NCI-H2107 treated with DMSO at 0.1 percent for 48 hours (cell line): ENCODE measurements at regions not wholly inside any gene's neighbourhood (a gene's known extent, or its start where the extent isn't known, plus 50 kb on each side); places are given as distances from the start of the nearest gene placed in this dataset.

ENCODE experiments used
- DNase-seq: peaks from one replicate; lab custom pipeline; 2025; ENCODE audit not compliant: unreplicated experiment; lab: John Stamatoyannopoulos, UW

GRCh38 chr14:73800970-73801515, 50.6 kb upstream of the PTGR2 start:
- DNase-seq = no peak

GRCh38 chr14:73797543-73798265, 53.9 kb upstream of the PTGR2 start:
- DNase-seq = no peak

- no peak for DNase-seq
Observed at GRCh38 chr14:73796893-73797542, 54.6 kb upstream of the PTGR2 start.

GRCh38 chr14:73796415-73796814, 55.2 kb upstream of the PTGR2 start:
- no peak for DNase-seq

- no peak for DNase-seq
Observed at GRCh38 chr14:73795974-73796373, 55.7 kb upstream of the PTGR2 start.

GRCh38 chr14:73795466-73795865, 56.2 kb upstream of the PTGR2 start:
- DNase-seq = no peak

GRCh38 chr14:73794146-73794545, 57.5 kb upstream of the PTGR2 start:
- DNase-seq = no peak

GRCh38 chr14:73792481-73792880, 59.1 kb upstream of the PTGR2 start:
- no peak for DNase-seq

GRCh38 chr14:73789989-73790581, 61.5 kb upstream of the PTGR2 start:
- DNase-seq = no peak

GRCh38 chr14:73788701-73789551, 62.7 kb upstream of the PTGR2 start:
- no peak for DNase-seq

GRCh38 chr14:73788317-73788598, 63.4 kb upstream of the PTGR2 start:
- DNase-seq = no peak

- no peak for DNase-seq
Observed at GRCh38 chr14:73787486-73788316, 63.9 kb upstream of the PTGR2 start.

GRCh38 chr14:73786636-73787485, 64.8 kb upstream of the PTGR2 start:
- no peak for DNase-seq

- DNase-seq = no peak
Observed at GRCh38 chr14:73785834-73786635, 65.6 kb upstream of the PTGR2 start.

- no peak for DNase-seq
Observed at GRCh38 chr14:73785336-73785833, 66.2 kb upstream of the PTGR2 start.

- no peak for DNase-seq
Observed at GRCh38 chr14:73784988-73785313, 66.7 kb upstream of the PTGR2 start.

GRCh38 chr14:73784181-73784987, 67.2 kb upstream of the PTGR2 start:
- DNase-seq = no peak
